MCF 10A (cell line): ENCODE measurements at regions not wholly inside any gene's neighbourhood (a gene's known extent, or its start where the extent isn't known, plus 50 kb on each side); places are given as distances from the start of the nearest gene placed in this dataset.

Source experiments
- BruUV-seq: library from RNA; stranded (reverse); fragments of 400-500 nt; replicated peaks from 2 replicates; lab custom pipeline; 2021; lab: Mats Ljungman, UMichigan
- CTCF ChIA-PET: fragments of 300-600 bp; sonication (Branson Sonifier 250); formaldehyde crosslinking; extraction: SDS; loops from one replicate; lab custom pipeline; 2021; ENCODE audit warnings: antibody characterized with exemption, inconsistent platforms; lab: Yijun Ruan, JAX
- POLR2A ChIA-PET: fragments of 300-600, 350-650 bp; sonication (Branson Sonifier 250); formaldehyde crosslinking; extraction: SDS; loops from one replicate; lab custom pipeline; 2020; ENCODE audit warnings: antibody characterized with exemption, inconsistent platforms; lab: Yijun Ruan, JAX
- DNase-seq: peaks from one replicate; pipeline ENCODE4 v3.0.0-alpha.2; 2018; ENCODE audit not compliant: unreplicated experiment
- H3K27ac Mint-ChIP-seq: one replicate; pipeline ENCODE4 v1.8.0; 2022; ENCODE audit warnings: mild to moderate bottlenecking, low read depth, mixed read lengths; ENCODE audit not compliant: unreplicated experiment
- H3K27me3 Mint-ChIP-seq: one replicate; pipeline ENCODE4 v1.8.0; 2022; ENCODE audit warnings: mixed read lengths; ENCODE audit not compliant: insufficient read depth, unreplicated experiment
- H3K36me3 Mint-ChIP-seq: one replicate; pipeline ENCODE4 v1.8.0; 2022; ENCODE audit warnings: mild to moderate bottlenecking, moderate library complexity, mixed read lengths; ENCODE audit not compliant: insufficient read depth, unreplicated experiment
- H3K4me1 Mint-ChIP-seq: one replicate; pipeline ENCODE4 v1.8.0; 2022; ENCODE audit warnings: mixed read lengths; ENCODE audit not compliant: insufficient read depth, unreplicated experiment
- H3K4me3 Mint-ChIP-seq: one replicate; pipeline ENCODE4 v1.8.0; 2022; ENCODE audit warnings: mild to moderate bottlenecking, moderate library complexity, mixed read lengths; ENCODE audit not compliant: unreplicated experiment
- H3K9me3 Mint-ChIP-seq: one replicate; pipeline ENCODE4 v1.8.0; 2022; ENCODE audit warnings: mixed read lengths; ENCODE audit not compliant: unreplicated experiment
- CTCF ChIP-seq: fragments of 200-600 bp; IDR thresholded peaks from one replicate; pipeline ENCODE4 v1.8.0; 2022; ENCODE audit warnings: antibody characterized with exemption, mild to moderate bottlenecking; ENCODE audit not compliant: unreplicated experiment
- intact Hi-C: fragments of 100-400 bp; cut with micrococcal nuclease; formaldehyde crosslinking; loops from 2 replicates; pipeline ENCODE4 v1.14.1; 2022

- intact Hi-C loops, result no loop called here
- Mint-ChIP-seq H3K4me3 (no peak overlapping the region), H3K4me1 (peaks cover 20% of the 10 kb centered on the region), H3K9me3 (peaks cover 8% of the 10 kb centered on the region), H3K27ac (no peak overlapping the region), H3K36me3 (no peaks in the 10 kb centered on the region), H3K27me3 (no peaks in the 10 kb centered on the region)
- CTCF ChIA-PET, result interaction anchor here (0.5 to 1.3 kb wide), 3 partner anchors 18 to 45 kb away, joined by 3 read pairs; no protein-coding TSS in a partner anchor
- POLR2A ChIA-PET, result no interaction called here
- no TSS peak for BruUV-seq
- TF ChIP-seq CTCF, result no peak
- DNase-seq, result no peak
Observed at GRCh38 chr18:2414235-2414634, 157.1 kb downstream of the METTL4 start.

GRCh38 chr18:2415656-2416055, 155.6 kb downstream of the METTL4 start:
- Mint-ChIP-seq H3K4me1 (peaks cover 13% of the 10 kb centered on the region), H3K27me3 (no peaks in the 10 kb centered on the region), H3K27ac (no peak overlapping the region), H3K36me3 (no peaks in the 10 kb centered on the region), H3K9me3 (peaks cover 8% of the 10 kb centered on the region), H3K4me3 (no peak overlapping the region)
- no TSS peak for BruUV-seq
- ChIA-PET POLR2A (no interaction called here), CTCF (interaction anchor here (0.7 kb wide), 1 partner anchor 1400 kb away, joined by 4 read pairs; no protein-coding TSS in a partner anchor)
- no peak for TF ChIP-seq CTCF
- intact Hi-C loops, result no loop called here
- DNase-seq, result no peak

- Mint-ChIP-seq H3K4me1 (no peaks in the 10 kb centered on the region), H3K27ac (no peak overlapping the region), H3K27me3 (no peaks in the 10 kb centered on the region), H3K4me3 (no peak overlapping the region), H3K36me3 (no peaks in the 10 kb centered on the region), H3K9me3 (peaks cover 8% of the 10 kb centered on the region)
- intact Hi-C loops, result no loop called here
- TF ChIP-seq CTCF, result no peak
- ChIA-PET CTCF (interaction anchor here (0.5 kb wide), 1 partner anchor 313 kb away, joined by 3 read pairs; no protein-coding TSS in a partner anchor), POLR2A (no interaction called here)
- no peak for DNase-seq
- no TSS peak for BruUV-seq
Observed at GRCh38 chr18:2417861-2418610, 153.3 kb downstream of the METTL4 start.

- Mint-ChIP-seq H3K36me3 (no peaks in the 10 kb centered on the region), H3K4me3 (no peak overlapping the region), H3K27me3 (no peaks in the 10 kb centered on the region), H3K4me1 (peaks cover 2% of the 10 kb centered on the region), H3K9me3 (peaks cover 8% of the 10 kb centered on the region), H3K27ac (no peak overlapping the region)
- DNase-seq, result no peak
- no TSS peak for BruUV-seq
- no peak for TF ChIP-seq CTCF
- intact Hi-C loops, result no loop called here
- POLR2A ChIA-PET, result interaction anchor here (0.7 kb wide), 1 partner anchor 20 kb away, joined by 3 read pairs; no protein-coding TSS in a partner anchor
- CTCF ChIA-PET, result interaction anchor here (0.6 kb wide), 1 partner anchor 84 kb away, joined by 7 read pairs; no protein-coding TSS in a partner anchor
Observed at GRCh38 chr18:2420367-2420766, 150.9 kb downstream of the METTL4 start.
